GM19324 (cell line): ENCODE measurements at regions not wholly inside any gene's neighbourhood (a gene's known extent, or its start where the extent isn't known, plus 50 kb on each side); places are given as distances from the start of the nearest gene placed in this dataset.
"Not testable (repeated sequence)": the region's sequence is repeated elsewhere in the genome, so short reads cannot be mapped to it uniquely, and the experiment has no call there.

ENCODE experiments used
- ATAC-seq: cut with Tn5 transposase; IDR thresholded peaks from one replicate; pipeline ENCODE4 v1.9.1; 2021; ENCODE audit warnings: mild to moderate bottlenecking, moderate library complexity; ENCODE audit not compliant: unreplicated experiment, low FRiP score

DNA sequence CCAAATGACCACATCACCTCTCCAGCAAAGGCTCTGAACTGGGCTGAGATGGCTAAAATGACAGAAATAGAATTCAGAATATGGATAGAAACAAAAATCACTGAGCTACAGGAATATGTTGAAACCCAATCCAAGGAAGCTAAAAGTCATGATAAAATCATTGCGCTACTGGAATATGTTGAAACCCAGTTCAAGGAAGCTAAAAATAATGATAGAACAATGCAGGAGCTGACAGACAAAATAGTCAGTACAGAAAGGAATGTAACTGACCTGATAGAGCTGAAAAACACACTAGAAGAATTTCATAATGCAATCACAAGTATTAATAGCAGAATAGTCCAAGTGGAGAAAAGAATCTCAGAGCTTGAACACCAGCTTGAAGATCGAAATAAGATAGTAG lies 394.9 kb upstream of the GRAMD2B start:
- ATAC-seq: no peak

DNA sequence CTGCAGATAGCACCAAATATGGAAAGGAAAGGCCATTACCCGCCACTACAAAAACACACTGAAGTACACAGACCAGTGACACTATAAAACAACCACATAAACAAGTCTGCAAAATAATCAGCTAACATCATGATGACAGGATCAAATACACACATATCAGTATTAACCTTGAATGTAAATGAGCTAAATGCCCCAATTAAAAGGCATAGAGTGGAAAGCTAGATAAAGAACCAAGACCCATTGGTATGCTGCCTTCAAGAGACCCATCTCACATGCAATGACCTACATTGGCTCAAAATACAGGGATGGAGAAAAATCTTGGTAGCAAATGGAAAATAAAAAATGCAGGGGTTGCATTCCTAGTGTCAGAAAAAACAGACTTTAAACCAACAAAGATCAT lies 393.9 kb upstream of the GRAMD2B start:
- not testable (repeated sequence) for ATAC-seq

DNA sequence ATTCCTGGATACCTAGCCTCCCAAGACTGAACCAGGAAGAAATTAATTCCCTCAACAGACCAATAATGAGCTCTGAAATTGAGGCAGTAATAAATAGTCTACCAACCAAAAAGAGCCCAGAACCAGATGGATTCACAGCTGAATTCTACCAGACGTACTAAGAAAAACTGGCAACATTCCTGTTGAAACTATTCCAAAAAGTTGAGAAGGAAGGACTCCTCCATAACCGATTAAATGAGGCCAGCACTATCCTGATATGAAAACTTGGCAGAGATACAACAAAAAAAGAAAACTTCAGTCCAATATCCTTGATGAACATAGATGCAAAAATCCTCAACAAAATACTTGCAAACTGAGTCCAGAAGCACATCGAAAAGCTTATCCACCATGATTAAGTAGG lies 392.5 kb upstream of the GRAMD2B start:
- ATAC-seq: no peak

DNA sequence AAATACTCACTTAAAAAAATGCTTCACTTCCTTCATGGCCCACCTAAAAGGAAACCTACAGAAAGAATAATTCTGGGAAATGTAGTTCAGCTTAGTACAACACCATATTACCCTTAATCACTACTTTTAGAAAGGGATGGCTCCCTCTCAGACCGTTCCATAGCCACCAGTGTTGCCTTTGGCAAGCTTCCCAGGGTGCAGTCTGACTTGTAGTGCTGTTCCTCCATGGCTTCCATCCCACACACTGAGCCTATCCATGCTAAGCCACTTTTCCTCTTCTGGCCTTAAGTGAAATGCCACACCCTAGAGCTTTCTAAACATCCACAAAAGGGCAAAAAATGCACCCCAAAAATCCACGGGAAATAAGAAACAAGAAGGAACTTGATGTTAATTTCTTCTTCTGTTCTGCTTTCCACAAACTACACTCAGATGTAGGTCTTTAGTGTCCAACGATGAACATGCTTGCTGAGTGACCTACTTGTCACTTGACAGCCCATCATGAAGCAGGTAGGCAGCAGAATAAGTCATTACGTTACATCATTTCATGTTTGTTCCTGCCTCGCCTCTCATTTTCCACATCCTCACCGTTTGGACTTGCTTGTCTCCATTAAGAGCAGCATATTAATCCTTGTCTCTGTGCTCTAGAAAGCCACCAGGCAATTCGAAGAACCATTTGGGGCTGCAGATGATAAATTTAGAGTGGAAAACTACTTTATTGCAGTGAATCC lies 391.1 kb upstream of the GRAMD2B start:
- ATAC-seq: no peak

DNA sequence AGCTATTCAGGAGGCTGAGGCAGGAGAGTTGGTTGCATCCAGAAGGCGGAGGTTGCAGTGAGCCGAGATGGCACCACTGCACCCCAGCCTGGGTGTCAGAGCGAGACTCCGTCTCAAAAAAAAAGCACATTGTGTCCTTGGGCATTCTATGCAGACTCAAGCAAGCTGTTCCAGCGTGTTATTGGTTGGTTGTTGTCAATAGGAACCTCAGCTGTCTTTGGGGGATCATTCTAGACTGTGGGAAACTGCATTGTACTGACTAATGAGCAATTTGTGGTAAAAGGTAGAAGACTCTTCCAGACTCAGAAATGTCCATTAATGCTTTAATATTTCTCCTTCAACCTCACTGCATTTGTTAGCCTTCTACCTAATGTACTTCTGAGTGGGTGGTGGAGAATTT lies 379.5 kb upstream of the GRAMD2B start:
- no peak for ATAC-seq

DNA sequence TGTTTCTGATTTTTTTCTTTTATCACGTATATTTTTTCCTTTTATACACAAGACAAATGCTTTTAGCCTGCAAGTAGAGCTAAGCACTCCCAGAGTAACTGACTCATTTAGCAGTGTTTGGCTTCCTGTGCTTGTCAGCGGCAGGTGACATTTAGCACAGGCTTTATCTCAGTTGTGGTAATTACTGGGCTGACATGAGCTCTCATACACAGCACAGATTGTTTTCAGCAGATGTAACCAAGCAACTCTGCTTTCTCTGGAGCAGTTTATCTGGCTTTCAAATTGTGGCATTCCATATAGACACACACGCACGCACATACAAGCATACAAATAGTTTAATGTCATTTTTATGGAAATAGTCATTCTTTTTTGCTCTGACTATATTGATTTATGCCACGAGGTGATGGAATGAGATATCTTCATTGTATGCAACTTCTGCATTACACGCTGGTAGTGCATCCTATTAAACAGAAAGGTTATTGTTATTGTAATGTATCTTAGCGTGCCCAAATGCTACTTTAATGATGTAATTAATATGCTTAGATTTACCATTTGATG lies 379.0 kb upstream of the GRAMD2B start:
- no peak for ATAC-seq

DNA sequence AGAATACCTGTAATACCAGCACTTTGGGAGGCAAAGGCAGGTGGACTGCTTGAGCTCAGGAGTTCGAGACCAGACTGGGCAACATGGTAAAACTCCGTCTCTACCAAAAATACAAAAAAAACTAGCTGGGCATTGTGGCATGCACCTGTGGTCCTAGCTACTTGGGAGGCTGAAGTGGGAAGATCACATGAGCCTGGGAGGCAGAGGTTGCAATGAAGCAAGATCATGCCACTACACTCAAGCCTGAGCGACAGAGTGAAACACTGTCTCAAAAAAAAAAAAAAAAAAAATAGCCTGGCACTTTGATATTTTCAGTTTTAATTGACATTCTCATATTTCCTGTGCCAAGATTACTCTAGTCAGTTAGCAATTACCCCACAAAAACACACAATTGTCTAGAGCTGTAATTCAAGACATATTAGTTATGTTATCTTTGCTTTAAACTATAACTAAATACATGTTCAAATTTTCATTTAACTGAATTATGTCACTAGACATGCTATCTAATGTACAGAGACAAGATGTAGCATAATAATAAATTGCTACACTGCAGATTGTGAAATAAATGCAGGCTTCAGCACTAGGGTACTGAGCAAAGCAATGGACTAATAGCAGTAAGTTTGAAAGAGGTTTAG lies 378.2 kb upstream of the GRAMD2B start:
- ATAC-seq: no peak

DNA sequence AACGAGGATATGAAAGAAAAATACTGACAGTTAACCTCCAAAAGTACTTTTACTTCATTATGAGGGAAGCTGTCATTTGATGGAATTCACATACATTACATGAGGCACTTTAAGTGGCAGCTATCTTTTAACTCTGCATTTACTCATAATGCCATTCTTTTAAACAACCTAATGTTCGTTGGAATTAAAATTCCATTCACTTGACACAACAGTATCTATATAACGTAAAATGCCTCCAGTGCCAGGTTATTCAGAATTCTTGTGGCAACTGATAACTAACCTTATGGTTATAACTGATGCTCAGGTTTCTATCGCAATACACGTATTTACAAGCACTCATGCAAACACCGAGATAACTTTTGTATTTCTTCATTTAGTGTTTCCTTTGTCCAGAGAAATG lies 376.9 kb upstream of the GRAMD2B start:
- no peak for ATAC-seq

DNA sequence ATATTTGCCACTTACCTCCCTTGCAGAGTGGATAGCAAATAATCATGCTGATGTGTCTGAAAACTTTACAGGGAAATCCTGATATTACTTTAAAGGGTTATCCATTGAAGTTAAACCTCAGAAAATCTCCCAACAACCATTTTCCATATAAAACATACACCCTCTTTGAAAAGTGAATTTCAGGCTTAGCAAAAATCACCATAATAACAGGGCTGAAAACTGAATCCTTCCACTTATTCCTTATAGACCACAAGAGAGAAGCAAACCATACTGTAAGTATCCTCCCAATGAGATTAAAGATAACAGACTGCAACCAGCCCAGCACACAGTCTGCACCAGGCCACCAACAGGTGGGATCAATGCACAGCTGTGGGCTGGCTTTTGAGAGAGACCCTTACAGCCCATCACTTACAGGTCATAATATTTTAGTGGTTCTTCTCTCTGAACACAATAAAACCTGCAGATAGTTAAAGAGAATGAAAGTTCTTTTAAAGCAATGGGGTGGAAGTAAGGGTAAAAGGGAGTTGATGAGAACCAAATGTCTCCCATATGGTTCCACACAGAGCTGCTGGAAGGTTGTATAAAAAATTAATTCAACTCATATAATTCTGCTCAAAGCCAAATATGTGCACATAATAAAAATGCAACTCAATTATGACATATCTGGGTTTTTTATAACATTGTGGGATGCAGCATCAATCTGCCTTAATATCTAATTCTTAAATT lies 376.2 kb upstream of the GRAMD2B start:
- no peak for ATAC-seq

DNA sequence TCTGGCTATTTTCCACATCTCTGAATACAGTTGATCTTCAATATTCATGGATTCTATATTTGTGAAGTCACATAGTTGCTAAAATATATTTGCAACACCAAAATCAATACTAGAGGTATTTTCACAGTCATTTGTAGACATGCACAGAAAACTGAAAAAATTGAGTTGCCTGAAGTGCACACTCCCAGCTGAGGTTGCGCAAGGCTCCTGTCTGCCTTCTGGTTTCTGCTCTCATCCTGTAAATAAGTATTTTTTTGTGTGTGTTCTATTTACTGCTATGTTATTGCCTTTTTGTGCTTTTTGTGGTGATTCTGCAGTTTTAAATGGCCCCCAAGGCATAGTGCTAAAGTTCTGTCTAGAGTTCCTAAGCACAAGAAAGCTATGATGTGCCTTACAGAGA lies 371.1 kb upstream of the GRAMD2B start:
- ATAC-seq: no peak

DNA sequence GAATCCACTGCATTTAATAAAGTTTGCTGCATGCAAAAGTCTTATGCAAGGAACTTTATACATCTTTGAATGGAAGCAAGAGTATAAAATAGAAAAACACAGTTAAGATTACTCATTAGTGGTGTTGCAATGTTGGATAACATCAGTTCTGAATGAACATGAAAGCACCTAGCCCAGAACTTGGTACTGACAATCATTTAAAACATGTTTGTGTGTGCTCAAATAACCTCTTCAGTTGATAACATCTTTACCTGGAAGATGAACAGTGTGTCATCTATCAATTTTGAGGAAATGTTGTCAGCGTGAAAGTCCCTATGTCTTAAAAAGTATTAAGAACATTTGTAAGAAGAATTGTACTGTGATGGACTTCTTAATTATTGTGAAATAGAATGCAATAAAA lies 370.4 kb upstream of the GRAMD2B start:
- no peak for ATAC-seq

DNA sequence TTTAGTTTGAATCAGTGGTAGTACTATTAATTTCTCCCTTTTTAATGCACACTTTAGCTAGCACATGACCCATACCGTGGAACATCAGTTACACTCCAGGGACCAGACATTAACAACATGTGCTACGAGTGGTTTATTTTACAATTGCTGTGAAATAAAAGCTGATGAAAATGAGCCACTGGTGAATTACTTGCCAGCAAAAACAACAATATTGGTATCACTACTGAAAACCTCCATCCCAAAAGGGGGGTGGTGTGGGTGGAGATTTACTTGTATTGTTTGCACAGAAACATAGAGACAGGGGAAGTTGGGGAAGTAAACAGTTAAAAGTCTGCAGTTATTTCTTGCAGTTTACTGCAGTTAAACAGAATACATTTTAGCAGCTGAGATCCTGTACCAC lies 369.6 kb upstream of the GRAMD2B start:
- ATAC-seq: no peak

DNA sequence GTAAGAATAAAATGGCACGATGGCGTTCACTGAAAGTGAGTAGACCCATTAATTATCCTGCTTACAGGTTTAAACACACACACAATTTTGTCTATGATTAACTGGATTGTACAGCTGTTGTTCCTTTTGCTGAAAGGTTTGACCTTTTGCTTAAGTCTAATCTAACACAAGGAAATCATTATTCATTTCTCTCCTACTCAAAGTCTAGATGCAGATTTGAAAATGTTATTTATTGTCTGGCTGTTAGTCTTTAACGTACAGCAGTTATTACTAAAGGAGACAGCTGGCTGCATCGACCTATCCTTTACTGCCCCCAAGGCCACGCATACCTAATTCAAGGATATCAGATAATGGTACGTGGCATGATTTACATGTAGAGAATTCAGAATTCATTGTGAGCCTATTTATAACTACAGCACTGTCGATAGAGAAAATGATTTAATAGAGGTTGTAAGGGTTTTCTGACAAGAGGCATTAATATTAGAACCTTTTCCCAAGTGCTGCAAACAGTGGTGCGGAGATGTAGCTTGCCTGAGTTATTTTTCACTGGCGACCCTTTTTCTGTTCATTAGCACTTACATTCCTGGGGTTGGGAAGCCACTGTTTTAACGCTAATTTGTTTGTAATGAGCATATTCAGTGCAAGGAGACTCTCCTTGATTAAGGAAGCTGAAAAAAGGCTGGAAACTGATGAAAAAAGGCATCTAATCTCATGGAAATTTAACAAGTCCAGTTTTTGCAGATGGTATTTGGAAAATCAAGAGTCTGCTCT lies 368.4 kb upstream of the GRAMD2B start:
- no peak for ATAC-seq

DNA sequence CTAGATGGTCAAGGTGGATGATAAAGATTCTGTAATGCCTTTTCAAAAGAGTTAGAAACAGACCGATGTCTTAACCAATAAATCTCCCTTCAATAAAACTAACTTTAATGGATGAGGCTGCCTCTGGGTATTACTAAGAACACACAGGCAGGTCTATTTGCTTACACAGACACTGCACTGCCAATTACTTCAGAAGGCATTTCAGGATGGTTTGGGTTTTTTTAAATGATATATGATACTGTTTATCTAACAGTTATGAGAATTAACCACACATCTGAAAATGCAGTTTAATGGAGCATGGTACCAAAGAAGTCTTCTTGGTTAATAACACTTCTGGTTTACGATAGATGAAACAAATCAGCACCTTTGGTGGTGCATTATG lies 367.9 kb upstream of the GRAMD2B start:
- ATAC-seq: no peak

DNA sequence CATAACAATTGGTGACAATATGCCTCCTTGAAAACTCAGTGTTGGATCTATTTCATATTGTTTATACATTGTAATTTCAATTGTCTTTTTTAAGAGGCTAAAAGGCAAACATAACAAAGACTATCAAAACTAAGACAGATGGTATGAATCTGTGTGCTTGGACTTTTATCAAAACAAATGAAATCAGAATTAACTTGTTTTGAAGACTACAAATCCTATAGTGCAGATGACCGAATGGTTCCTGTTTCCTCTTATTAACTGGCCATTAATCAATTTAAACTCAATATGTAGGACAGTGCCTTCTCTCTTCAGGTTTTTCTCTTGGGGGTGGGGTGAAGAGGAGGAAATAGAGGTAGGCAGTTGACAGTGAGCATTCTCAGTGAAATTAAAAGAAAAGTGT lies 366.9 kb upstream of the GRAMD2B start:
- ATAC-seq: no peak

DNA sequence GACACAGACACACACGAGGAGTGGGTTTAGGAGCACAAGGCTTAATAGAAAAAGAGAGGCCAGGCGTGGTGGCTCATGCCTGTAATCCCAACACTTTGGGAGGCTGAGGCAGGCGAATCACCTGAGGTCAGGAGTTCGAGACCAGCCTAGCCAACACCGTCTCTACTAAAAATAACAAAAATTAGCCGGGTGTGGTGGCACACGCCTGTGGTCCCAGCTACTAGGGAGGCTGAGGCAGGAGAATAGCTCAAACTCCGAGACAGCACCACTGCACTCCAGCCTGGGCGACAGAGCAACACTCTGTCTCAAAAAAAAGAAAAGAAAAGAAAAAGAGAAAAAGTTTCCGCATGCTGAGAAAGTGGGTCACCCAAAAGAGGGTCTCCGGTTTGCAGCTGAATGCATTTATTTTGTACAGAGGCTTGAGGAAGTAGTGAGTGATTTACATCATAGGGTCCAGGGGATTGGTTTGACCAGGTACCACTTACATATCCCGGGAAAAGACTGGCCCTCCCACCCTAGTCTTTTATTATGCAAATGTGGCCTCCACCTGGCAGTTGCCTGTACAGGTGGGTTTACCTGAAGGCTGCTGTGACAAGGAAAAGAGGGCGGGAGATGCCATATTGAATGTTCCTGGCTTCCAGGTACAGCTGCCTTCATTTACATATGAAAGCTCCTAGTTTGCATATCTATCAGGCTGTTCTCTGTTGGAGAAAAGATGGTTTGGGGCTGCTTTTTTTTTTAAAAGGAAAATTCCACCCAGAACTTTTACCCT lies 366.2 kb upstream of the GRAMD2B start:
- no peak for ATAC-seq

DNA sequence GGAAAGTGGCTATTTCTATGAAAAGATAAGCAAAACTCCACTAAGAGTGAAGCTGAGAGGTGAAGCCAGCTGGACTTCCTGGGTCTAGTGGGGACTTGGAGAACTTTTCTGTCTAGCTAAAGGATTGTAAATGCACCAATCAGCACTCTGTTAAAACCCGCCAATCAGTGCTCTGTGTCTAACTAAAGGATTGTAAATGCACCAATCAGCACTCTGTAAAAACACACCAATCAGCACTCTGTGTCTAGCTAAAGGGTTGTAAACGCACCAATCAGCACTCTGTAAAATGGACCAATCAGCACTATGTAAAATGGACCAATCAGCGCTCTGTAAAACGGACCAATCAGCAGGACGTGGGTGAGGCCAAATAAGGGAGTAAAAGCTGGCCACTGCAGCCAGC lies 364.8 kb upstream of the GRAMD2B start:
- ATAC-seq: not testable (repeated sequence)

DNA sequence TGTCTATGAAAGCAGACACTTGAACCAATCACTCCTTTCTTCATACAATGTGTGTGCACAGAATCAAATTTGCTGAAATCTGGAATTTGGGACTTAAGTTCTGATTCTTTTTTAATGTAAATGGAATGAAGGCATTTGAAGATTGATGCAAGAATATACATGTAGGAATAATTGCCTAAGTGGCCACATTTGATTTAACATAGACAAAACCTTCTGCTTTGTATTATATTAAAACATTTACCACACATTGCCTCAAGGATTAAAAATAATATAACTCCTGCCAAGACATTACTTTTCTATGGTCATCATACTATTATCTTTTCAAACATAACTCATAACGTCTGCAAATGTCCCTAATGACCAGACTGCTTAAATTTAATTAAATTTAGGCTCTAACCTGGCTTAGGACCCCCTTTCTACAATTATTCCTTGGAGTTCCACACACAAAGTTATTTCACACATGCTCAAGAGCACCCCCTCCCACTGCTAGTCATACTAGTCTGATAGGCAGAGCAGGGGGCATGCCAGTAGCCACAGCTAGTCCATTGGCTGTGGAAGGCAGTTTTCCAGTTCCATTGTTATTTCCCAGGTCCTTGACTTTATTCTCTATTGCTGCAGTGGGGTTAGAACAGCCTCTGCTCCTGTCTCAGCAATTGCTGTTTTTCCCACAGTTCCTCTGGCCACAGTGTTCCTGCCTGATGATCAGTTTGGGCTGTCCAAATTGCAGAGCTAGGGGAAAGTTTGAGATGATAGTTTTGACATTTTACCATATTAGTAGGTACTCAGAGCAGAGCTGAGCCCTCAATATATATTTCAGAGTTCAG lies 360.6 kb upstream of the GRAMD2B start:
- ATAC-seq: no peak

DNA sequence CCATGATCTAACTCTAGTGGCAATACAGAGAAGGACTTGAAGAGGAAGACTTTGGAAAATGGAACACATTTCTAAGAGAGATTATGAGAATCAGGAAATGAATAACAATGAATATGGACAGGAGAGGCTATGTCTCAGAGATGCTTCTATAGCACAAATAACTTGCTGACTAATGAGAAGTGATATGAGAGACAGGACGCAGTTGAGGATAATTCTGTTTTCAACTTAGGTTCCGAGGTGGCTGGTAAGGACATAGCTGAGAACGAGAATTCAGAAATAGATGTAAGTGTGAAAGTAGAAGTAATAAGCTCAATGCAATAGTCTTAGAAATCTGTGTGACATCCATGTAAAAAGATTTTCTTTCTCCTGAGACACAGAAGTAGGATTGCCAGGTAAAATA lies 358.1 kb upstream of the GRAMD2B start:
- ATAC-seq: no peak
